AG04450 (cell line): ENCODE measurements at regions not wholly inside any gene's neighbourhood (a gene's known extent, or its start where the extent isn't known, plus 50 kb on each side); places are given as distances from the start of the nearest gene placed in this dataset.

Experiments used
- CTCF ChIA-PET: fragments of 300-600, 350-600 bp; formaldehyde crosslinking; extraction: SDS; loops from one replicate; lab custom pipeline; 2022; ENCODE audit warnings: antibody characterized with exemption, inconsistent platforms; lab: Charles Lee
- POLR2A ChIA-PET: fragments of 350-600 bp; formaldehyde crosslinking; extraction: SDS; loops from one replicate; lab custom pipeline; 2021; ENCODE audit warnings: antibody characterized with exemption, inconsistent platforms; lab: Yijun Ruan, JAX
- DNase-seq: peaks from one replicate; pipeline ENCODE4 v3.0.0-alpha.2; 2011; ENCODE audit warnings: low read depth, low spot score
- H3K27ac ChIP-seq: one replicate; pipeline ENCODE4 v1.5.1; 2012; ENCODE audit warnings: low read depth, low read length, control low read depth
- H3K27me3 ChIP-seq: one replicate; pipeline ENCODE4 v1.6.0; 2012; ENCODE audit warnings: low read length; ENCODE audit not compliant: control insufficient read depth, insufficient read depth
- H3K4me3 ChIP-seq: 2 replicates; pipeline ENCODE4 v1.5.1; 2011; ENCODE audit warnings: mild to moderate bottlenecking, low read depth, low read length, control low read depth
- H3K9me3 ChIP-seq: 2 replicates; pipeline ENCODE4 v1.5.1; 2012; ENCODE audit warnings: low read length; ENCODE audit not compliant: control insufficient read depth, insufficient read depth
- TF ChIP-seq, protein P1 (sequence below): IDR thresholded peaks from 2 replicates; pipeline ENCODE4 v1.5.1; 2011; ENCODE audit warnings: low read depth, low read length, control low read depth, inconsistent platforms

DNA sequence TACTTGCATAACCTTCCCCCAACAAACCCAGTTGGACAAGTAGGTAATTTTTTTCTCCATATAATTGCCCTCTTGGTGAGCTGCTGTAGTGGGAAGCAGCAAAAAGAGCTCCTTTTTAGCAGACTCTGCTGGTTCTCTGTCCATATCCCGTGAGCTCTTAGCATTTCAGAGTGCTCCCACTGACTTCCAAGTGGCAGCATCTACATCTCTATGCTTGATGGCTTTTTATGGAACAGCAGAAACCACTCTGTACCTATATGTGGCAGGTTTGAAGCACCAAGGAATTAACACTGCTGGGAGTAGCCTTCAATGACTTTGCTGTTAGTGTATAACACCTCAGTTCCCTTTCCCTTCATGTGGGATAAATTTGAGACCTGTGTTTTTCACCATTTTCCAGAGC, 168.4 kb upstream of the NHS start:
- no peak overlapping the region for H3K4me3 ChIP-seq
- ChIA-PET CTCF (no interaction called here), POLR2A (no interaction called here)
- no peak overlapping the region for H3K27ac ChIP-seq
- H3K9me3 ChIP-seq = no peaks in the 10 kb centered on the region
- DNase-seq = no peak
- H3K27me3 ChIP-seq = no peaks in the 10 kb centered on the region
- TF ChIP-seq, protein P1, sequence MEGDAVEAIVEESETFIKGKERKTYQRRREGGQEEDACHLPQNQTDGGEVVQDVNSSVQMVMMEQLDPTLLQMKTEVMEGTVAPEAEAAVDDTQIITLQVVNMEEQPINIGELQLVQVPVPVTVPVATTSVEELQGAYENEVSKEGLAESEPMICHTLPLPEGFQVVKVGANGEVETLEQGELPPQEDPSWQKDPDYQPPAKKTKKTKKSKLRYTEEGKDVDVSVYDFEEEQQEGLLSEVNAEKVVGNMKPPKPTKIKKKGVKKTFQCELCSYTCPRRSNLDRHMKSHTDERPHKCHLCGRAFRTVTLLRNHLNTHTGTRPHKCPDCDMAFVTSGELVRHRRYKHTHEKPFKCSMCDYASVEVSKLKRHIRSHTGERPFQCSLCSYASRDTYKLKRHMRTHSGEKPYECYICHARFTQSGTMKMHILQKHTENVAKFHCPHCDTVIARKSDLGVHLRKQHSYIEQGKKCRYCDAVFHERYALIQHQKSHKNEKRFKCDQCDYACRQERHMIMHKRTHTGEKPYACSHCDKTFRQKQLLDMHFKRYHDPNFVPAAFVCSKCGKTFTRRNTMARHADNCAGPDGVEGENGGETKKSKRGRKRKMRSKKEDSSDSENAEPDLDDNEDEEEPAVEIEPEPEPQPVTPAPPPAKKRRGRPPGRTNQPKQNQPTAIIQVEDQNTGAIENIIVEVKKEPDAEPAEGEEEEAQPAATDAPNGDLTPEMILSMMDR = no peak

DNA sequence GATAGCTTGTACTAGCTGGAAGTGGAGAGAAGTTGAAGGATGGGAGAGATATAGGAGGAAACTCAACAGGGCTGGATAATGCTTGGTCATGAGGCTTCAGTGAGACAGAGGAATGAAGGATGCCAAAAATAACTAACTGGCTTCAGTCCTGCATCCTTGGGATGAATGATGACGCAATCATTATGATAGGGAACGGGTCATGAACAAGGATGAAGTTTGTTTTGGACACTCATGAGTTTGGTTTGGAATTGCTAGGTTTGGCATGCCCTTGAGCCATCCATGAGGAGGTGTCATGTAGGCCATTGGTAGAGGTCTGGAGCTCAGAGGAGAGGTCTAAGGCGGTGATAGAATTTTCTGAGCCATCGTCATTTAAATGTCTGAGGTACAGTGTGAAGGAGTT, 160.0 kb upstream of the NHS start:
- Histone ChIP-seq H3K27ac (no peak overlapping the region), H3K9me3 (no peaks in the 10 kb centered on the region), H3K4me3 (no peak overlapping the region), H3K27me3 (no peaks in the 10 kb centered on the region)
- DNase-seq = no peak
- TF ChIP-seq, protein P1 = no peak
- ChIA-PET CTCF (no interaction called here), POLR2A (no interaction called here)

DNA sequence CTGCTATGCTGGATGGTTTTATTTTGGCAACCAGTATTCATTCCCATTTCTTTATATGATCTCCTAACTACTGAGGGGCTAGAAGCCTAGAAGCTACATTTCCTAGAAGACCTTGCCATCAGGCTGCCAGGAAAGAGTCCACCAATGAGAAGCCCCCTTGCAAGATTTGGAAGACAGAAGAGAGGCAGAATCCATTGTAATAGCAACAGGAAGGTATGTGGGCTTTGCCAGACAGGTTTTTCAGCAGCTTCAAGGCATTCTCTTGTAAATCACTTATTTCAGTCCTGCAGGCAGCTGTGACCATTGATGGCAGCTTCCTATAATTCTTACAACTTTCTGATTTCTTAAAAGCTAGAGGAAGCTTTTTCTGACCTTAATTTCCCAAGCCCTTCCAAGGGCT, 148.3 kb upstream of the NHS start:
- DNase-seq = no peak
- Histone ChIP-seq H3K4me3 (no peak overlapping the region), H3K27ac (no peak overlapping the region), H3K9me3 (no peaks in the 10 kb centered on the region), H3K27me3 (no peaks in the 10 kb centered on the region)
- ChIA-PET POLR2A (no interaction called here), CTCF (interaction anchor here (1.7 kb wide), 1 partner anchor 16 kb away, joined by 4 read pairs; no protein-coding TSS in a partner anchor)
- TF ChIP-seq, protein P1 = no peak

DNA sequence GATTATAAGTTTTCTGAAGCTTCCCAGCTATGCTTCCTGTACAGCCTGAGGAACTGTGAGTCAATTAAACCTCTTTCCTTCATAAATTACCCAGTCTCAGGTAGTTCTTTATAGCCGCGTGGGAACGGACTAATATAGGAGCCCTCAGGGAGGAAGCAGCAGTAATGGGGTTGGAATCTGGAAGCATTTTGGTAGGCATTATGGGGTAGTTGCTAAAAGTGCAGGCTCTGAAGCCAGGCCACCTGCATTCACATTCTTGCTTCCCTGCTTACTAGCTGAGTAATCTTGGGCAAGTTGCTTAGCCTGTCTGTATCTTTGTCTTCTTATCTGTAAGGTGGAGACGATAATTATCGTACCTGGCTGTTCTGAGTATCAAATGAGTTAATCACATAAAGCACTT, 137.9 kb upstream of the NHS start:
- ChIA-PET POLR2A (no interaction called here), CTCF (no interaction called here)
- no peak for DNase-seq
- TF ChIP-seq, protein P1 = no peak
- no peak overlapping the region for H3K4me3 ChIP-seq
- no peaks in the 10 kb centered on the region for H3K27me3 ChIP-seq
- H3K9me3 ChIP-seq = no peaks in the 10 kb centered on the region
- H3K27ac ChIP-seq = no peak overlapping the region

DNA sequence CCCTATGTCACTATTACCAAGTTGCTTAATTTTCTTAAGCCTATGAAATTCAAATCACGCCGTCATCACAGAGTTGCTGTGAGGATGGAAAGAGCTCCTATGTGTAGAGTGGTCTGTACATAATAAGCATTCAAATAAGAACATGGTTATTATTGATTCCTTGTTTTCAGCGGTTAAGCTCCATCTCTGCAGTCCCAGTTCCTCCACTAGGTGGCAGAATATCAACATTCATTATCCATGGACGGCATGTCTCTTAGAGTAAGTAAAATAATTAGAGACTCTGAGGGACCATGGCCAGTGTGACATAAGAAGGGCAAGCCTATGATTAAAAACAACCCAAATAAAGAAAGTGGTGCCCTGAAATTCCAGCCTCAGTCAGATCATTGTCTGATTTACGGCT, 132.5 kb upstream of the NHS start:
- ChIA-PET CTCF (interaction anchor here (0.6 to 4.3 kb wide), 16 partner anchors 9 to 495 kb away, joined by 3 to 40 read pairs (median 4); partner anchors contain the start of gene SCML1), POLR2A (no interaction called here)
- H3K27me3 ChIP-seq = no peaks in the 10 kb centered on the region
- H3K27ac ChIP-seq = no peak overlapping the region
- TF ChIP-seq, protein P1 = peak; percentile 64
- H3K9me3 ChIP-seq = no peaks in the 10 kb centered on the region
- peak; percentile 7 for DNase-seq
- no peak overlapping the region for H3K4me3 ChIP-seq
